ENCODE measurements at regions not wholly inside any gene's neighbourhood (a gene's known extent, or its start where the extent isn't known, plus 50 kb on each side); places are given as distances from the start of the nearest gene placed in this dataset.

GRCh38 chr2:23243073-23243659, 141.8 kb upstream of the KLHL29 start:
- no peaks in the 10 kb centered on the region for H3K4me1 Mint-ChIP-seq
- H3K27ac Mint-ChIP-seq = no peak overlapping the region
- no peak for ATAC-seq

GRCh38 chr2:23244617-23245016, 140.4 kb upstream of the KLHL29 start:
- Mint-ChIP-seq H3K27ac (no peak overlapping the region), H3K4me1 (no peaks in the 10 kb centered on the region), H3K9me3 (ENCODE audit: low read depth) (no peaks in the 10 kb centered on the region), H3K4me3 (no peak overlapping the region), H3K27me3 (no peaks in the 10 kb centered on the region), H3K36me3 (no peaks in the 10 kb centered on the region)
- no peak for DNase-seq
- ATAC-seq = no peak
- CTCF ChIA-PET = no interaction called here

More at GRCh38 chr2:23243073-23243659, 141.8 kb upstream of the KLHL29 start:
- H3K36me3 Mint-ChIP-seq = no peaks in the 10 kb centered on the region
- CTCF ChIA-PET = no interaction called here
- H3K27me3 Mint-ChIP-seq = no peaks in the 10 kb centered on the region
- H3K4me3 Mint-ChIP-seq = no peak overlapping the region
- no peak for DNase-seq
- no peaks in the 10 kb centered on the region for H3K9me3 Mint-ChIP-seq (ENCODE audit: low read depth)

- Mint-ChIP-seq H3K27ac (no peak overlapping the region), H3K4me1 (no peaks in the 10 kb centered on the region), H3K9me3 (ENCODE audit: low read depth) (no peaks in the 10 kb centered on the region), H3K27me3 (no peaks in the 10 kb centered on the region), H3K36me3 (no peaks in the 10 kb centered on the region), H3K4me3 (no peak overlapping the region)
- DNase-seq = no peak
- CTCF ChIA-PET = no interaction called here
- no peak for ATAC-seq
Measured at GRCh38 chr2:23246992-23247683, 137.8 kb upstream of the KLHL29 start.

GRCh38 chr2:23248667-23249066, 136.3 kb upstream of the KLHL29 start:
- no peak overlapping the region for H3K27ac Mint-ChIP-seq
- DNase-seq (no peak), ATAC-seq (no peak)
- no peaks in the 10 kb centered on the region for H3K4me1 Mint-ChIP-seq
- CTCF ChIA-PET = no interaction called here
- peaks cover 2% of the 10 kb centered on the region for H3K27me3 Mint-ChIP-seq
- no peaks in the 10 kb centered on the region for H3K36me3 Mint-ChIP-seq
- no peaks in the 10 kb centered on the region for H3K9me3 Mint-ChIP-seq (ENCODE audit: low read depth)
- H3K4me3 Mint-ChIP-seq = no peak overlapping the region

GRCh38 chr2:23249348-23249747, 135.6 kb upstream of the KLHL29 start:
- H3K4me1 Mint-ChIP-seq = no peaks in the 10 kb centered on the region
- no peak overlapping the region for H3K27ac Mint-ChIP-seq
- ATAC-seq = no peak
- no peak overlapping the region for H3K4me3 Mint-ChIP-seq
- peaks cover 4% of the 10 kb centered on the region for H3K27me3 Mint-ChIP-seq
- CTCF ChIA-PET = no interaction called here
- no peaks in the 10 kb centered on the region for H3K9me3 Mint-ChIP-seq (ENCODE audit: low read depth)
- no peaks in the 10 kb centered on the region for H3K36me3 Mint-ChIP-seq
- no peak for DNase-seq

GRCh38 chr2:23250371-23250770, 134.6 kb upstream of the KLHL29 start:
- H3K4me3 Mint-ChIP-seq = no peak overlapping the region
- CTCF ChIA-PET = no interaction called here

GRCh38 chr2:23256643-23257042, 128.3 kb upstream of the KLHL29 start:
- H3K9me3 Mint-ChIP-seq (ENCODE audit: low read depth) = no peaks in the 10 kb centered on the region
- CTCF ChIA-PET = no interaction called here
- ATAC-seq = no peak

More at GRCh38 chr2:23250371-23250770, 134.6 kb upstream of the KLHL29 start:
- H3K4me1 Mint-ChIP-seq = no peaks in the 10 kb centered on the region
- H3K9me3 Mint-ChIP-seq (ENCODE audit: low read depth) = no peaks in the 10 kb centered on the region
- no peak for ATAC-seq
- DNase-seq = no peak
- no peak overlapping the region for H3K27ac Mint-ChIP-seq
- peaks cover 4% of the 10 kb centered on the region for H3K27me3 Mint-ChIP-seq
- H3K36me3 Mint-ChIP-seq = no peaks in the 10 kb centered on the region

GRCh38 chr2:23260621-23261020, 124.4 kb upstream of the KLHL29 start:
- DNase-seq (no peak), ATAC-seq (no peak)
- Mint-ChIP-seq H3K4me3 (no peak overlapping the region), H3K27me3 (peaks cover 5% of the 10 kb centered on the region), H3K36me3 (no peaks in the 10 kb centered on the region), H3K9me3 (ENCODE audit: low read depth) (no peaks in the 10 kb centered on the region), H3K27ac (no peak overlapping the region), H3K4me1 (no peaks in the 10 kb centered on the region)
- CTCF ChIA-PET = interaction anchor here (0.6 kb wide), 1 partner anchor 41 kb away, joined by 3 read pairs; no protein-coding TSS in a partner anchor

More at GRCh38 chr2:23256643-23257042, 128.3 kb upstream of the KLHL29 start:
- no peaks in the 10 kb centered on the region for H3K36me3 Mint-ChIP-seq
- no peak overlapping the region for H3K4me3 Mint-ChIP-seq
- no peaks in the 10 kb centered on the region for H3K4me1 Mint-ChIP-seq
- no peak overlapping the region for H3K27ac Mint-ChIP-seq
- DNase-seq = no peak
- H3K27me3 Mint-ChIP-seq = peaks cover 7% of the 10 kb centered on the region

GRCh38 chr2:23268467-23269263, 116.3 kb upstream of the KLHL29 start:
- Mint-ChIP-seq H3K9me3 (ENCODE audit: low read depth) (no peaks in the 10 kb centered on the region), H3K4me1 (no peaks in the 10 kb centered on the region), H3K27me3 (peaks cover 6% of the 10 kb centered on the region), H3K27ac (no peak overlapping the region), H3K36me3 (no peaks in the 10 kb centered on the region), H3K4me3 (no peak overlapping the region)
- CTCF ChIA-PET = no interaction called here
- DNase-seq (no peak), ATAC-seq (no peak)

- CTCF ChIA-PET = no interaction called here
- DNase-seq (no peak), ATAC-seq (no peak)
- H3K27me3 Mint-ChIP-seq = peaks cover 6% of the 10 kb centered on the region
- no peak overlapping the region for H3K4me3 Mint-ChIP-seq
- no peaks in the 10 kb centered on the region for H3K36me3 Mint-ChIP-seq
- H3K4me1 Mint-ChIP-seq = no peaks in the 10 kb centered on the region
- no peak overlapping the region for H3K27ac Mint-ChIP-seq
- no peaks in the 10 kb centered on the region for H3K9me3 Mint-ChIP-seq (ENCODE audit: low read depth)
Measured at GRCh38 chr2:23269747-23270146, 115.2 kb upstream of the KLHL29 start.

GRCh38 chr2:23270810-23271209, 114.2 kb upstream of the KLHL29 start:
- peaks cover 6% of the 10 kb centered on the region for H3K27me3 Mint-ChIP-seq
- H3K27ac Mint-ChIP-seq = no peak overlapping the region
- no peaks in the 10 kb centered on the region for H3K4me1 Mint-ChIP-seq
- DNase-seq = no peak
- H3K9me3 Mint-ChIP-seq (ENCODE audit: low read depth) = no peaks in the 10 kb centered on the region
- no peak overlapping the region for H3K4me3 Mint-ChIP-seq
- H3K36me3 Mint-ChIP-seq = no peaks in the 10 kb centered on the region
- no peak for ATAC-seq
- CTCF ChIA-PET = no interaction called here

GRCh38 chr2:23271230-23271629, 113.7 kb upstream of the KLHL29 start:
- ATAC-seq (no peak), DNase-seq (no peak)
- CTCF ChIA-PET = no interaction called here
- H3K9me3 Mint-ChIP-seq (ENCODE audit: low read depth) = no peaks in the 10 kb centered on the region
- no peaks in the 10 kb centered on the region for H3K4me1 Mint-ChIP-seq
- H3K4me3 Mint-ChIP-seq = no peak overlapping the region
- H3K36me3 Mint-ChIP-seq = no peaks in the 10 kb centered on the region
- no peak overlapping the region for H3K27ac Mint-ChIP-seq
- peaks cover 6% of the 10 kb centered on the region for H3K27me3 Mint-ChIP-seq

- no peak for DNase-seq
- CTCF ChIA-PET = no interaction called here
Measured at GRCh38 chr2:23273786-23274185, 111.2 kb upstream of the KLHL29 start.

GRCh38 chr2:23280401-23280800, 104.6 kb upstream of the KLHL29 start:
- H3K36me3 Mint-ChIP-seq = no peaks in the 10 kb centered on the region
- H3K4me3 Mint-ChIP-seq = no peak overlapping the region
- H3K4me1 Mint-ChIP-seq = no peaks in the 10 kb centered on the region
- CTCF ChIA-PET = no interaction called here
- no peak overlapping the region for H3K27ac Mint-ChIP-seq
- no peak for DNase-seq
- ATAC-seq = no peak
- no peaks in the 10 kb centered on the region for H3K27me3 Mint-ChIP-seq
- H3K9me3 Mint-ChIP-seq (ENCODE audit: low read depth) = no peaks in the 10 kb centered on the region

More at GRCh38 chr2:23273786-23274185, 111.2 kb upstream of the KLHL29 start:
- Mint-ChIP-seq H3K4me3 (no peak overlapping the region), H3K9me3 (ENCODE audit: low read depth) (no peaks in the 10 kb centered on the region), H3K27me3 (peaks cover 6% of the 10 kb centered on the region), H3K4me1 (no peaks in the 10 kb centered on the region), H3K27ac (no peak overlapping the region), H3K36me3 (no peaks in the 10 kb centered on the region)
- no peak for ATAC-seq

Measured in activated CD8-positive, alpha-beta memory T cell treated with anti-CD3 and anti-CD28 coated beads, Interleukin-2, amount 10 ng/mL, durations not matched to agents 7 days and 5 days (primary cell).